Forelimb muscle (tissue), 1 donor: ENCODE measurements at regions not wholly inside any gene's neighbourhood (a gene's known extent, or its start where the extent isn't known, plus 50 kb on each side); places are given as distances from the start of the nearest gene placed in this dataset.
"Not testable (repeated sequence)": the region's sequence is repeated elsewhere in the genome, so short reads cannot be mapped to it uniquely, and the experiment has no call there.

ENCODE experiments used
- DNase-seq: peaks from one replicate; pipeline ENCODE4 v3.0.0-alpha.2; 2013; ENCODE audit warnings: low read depth

DNA sequence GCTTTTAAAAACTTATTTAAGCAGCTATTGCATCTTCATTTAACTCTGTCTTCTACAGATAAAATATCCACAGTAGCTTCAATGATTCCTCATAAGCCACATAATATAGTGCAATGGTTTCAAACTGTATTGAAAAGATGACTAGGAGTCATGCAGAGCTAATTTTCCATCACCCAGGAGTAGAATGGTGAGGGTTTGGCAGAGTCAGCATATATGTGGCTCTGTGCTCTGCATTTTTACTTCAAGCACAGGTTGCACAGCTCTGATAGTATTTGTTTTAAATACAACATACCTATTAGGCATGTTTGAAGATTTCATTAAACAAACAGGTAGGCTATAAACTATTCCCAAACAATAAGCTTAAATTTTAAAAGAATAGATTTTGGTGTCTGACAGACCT, 731.9 kb upstream of the VRK2 start:
- DNase-seq: no peak

GRCh38 chr2:57330447-57330846, 716.2 kb upstream of the VRK2 start:
- DNase-seq: no peak

- no peak for DNase-seq
These were observed 713.4 kb upstream of the VRK2 start for GRCh38 chr2:57333221-57333620.

- no peak for DNase-seq
These were observed 703.1 kb upstream of the VRK2 start for GRCh38 chr2:57343391-57344006.

DNA sequence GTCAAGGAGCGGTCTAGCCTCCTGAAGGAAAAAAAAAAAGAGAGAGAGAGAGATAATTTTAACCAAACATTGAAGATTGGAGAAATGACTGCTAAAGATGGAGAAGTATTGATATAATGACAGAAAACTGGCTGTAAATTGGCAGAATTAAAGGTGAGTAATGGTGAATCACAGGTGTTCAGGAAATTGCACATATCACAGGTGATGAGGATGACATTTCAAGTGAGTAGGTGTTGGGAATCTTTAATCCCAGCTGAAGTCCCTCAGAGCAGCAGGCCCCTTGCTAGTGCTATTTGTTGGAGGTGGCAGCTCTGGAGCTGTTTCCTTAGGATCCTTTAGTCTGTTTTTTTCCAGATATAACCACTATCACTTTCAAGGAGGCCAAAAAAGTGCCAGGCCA, 678.4 kb upstream of the VRK2 start:
- DNase-seq: no peak

DNA sequence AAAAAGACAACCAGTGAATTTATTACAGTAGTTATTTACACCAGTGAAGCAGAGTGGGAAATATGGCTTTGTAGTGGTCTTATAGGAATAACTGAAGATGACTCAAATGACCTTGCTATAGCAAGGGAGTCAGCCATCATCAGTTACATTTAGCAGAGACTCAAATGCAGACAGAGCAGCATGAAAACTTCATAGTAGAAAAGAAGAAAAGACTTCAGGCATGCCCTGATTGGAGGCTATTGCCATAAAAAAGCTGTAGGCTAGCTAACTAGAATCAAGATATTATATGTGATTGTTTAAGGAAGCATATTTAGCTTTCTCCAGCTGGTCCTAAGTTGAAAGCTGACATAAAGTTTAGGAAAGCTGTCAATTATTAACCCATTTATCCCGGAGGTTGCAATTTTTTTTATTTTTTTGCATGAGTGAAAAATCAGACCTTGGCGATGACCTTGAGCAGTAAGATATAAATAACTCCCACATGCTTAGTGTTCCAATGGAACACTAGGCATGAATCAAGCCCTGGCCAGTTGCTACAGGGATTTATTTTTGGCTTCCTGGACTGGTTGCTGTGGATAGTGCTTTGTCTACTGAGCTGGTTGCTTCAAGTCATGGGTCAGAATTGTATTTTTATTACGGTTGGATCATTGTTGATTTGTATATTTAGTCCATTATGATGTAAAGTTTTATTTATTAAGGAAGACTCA, 675.6 kb upstream of the VRK2 start:
- no peak for DNase-seq

DNA sequence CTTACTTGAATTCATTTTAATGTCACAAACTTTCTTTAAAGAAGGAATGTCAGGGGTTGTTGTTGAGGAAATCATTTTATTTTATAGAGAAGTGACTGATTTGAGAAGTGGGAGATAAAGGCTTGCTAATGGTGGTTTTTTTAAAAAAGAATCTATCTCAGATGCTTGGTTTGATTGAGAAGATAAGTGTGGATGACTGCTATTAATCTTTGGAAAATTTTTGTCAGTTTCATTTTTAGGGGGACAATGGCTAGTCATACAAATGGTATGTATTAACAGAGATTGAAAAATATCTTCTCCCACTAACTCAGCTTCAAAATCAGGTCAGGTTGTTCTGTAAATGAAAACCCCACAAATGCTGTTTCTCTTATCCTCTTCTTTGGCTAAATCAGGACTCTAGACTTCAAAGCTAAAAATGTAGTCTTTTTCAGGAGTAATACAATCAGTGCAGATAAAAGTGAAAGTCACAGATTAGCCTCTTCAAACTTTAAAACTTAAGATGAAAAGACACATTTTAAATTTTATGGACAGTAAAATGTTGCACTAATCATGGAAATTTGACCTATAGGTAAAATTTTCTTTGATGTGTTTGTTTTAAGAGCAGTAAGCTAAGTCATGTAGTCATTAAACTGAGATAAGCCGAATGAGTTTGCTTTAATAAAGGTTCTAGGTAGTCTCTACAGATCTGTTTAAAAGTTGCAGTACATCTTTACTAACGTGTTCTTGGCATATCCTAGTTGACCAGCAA, 674.2 kb upstream of the VRK2 start:
- no peak for DNase-seq

DNA sequence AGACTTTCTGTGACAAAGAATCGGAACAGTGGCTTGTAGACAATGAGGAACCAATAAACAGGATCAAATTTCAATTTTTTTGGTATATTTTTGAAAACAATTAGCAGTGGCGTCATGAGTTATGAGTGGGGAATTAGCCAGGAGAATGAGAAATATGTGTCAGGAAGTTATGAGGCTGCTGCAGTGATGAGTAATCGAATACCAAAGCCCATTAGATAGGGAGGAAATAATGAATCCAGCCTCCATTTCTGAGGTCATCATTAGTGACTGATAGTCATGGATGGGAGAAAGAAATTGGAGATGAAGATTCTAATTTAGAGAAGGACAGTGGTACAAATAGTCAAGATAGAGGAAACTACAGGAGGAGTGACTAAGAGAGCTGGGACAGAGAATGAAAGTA, 673.1 kb upstream of the VRK2 start:
- no peak for DNase-seq

DNA sequence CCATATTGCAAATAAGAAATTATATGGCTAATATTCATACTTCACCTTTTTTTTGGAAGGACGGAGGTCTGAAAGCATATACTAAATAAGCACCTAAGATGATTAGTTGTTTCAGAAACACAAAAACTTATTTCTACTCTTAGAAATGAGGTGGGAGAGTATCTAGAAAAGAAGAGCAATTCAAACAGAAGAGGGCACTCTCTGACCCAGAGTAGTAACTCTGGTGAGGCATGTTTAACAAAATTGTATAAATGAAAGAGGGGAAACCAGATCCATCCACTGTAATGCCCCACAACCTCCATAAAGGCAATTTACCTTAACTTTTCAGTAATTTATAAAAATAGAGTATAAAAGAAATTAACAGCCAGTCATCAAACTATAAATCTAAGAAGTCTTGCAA, 669.6 kb upstream of the VRK2 start:
- DNase-seq: no peak

- DNase-seq: no peak
These were observed 660.3 kb upstream of the VRK2 start for GRCh38 chr2:57386305-57386704.

GRCh38 chr2:57396355-57397098, 650.1 kb upstream of the VRK2 start:
- no peak for DNase-seq

DNA sequence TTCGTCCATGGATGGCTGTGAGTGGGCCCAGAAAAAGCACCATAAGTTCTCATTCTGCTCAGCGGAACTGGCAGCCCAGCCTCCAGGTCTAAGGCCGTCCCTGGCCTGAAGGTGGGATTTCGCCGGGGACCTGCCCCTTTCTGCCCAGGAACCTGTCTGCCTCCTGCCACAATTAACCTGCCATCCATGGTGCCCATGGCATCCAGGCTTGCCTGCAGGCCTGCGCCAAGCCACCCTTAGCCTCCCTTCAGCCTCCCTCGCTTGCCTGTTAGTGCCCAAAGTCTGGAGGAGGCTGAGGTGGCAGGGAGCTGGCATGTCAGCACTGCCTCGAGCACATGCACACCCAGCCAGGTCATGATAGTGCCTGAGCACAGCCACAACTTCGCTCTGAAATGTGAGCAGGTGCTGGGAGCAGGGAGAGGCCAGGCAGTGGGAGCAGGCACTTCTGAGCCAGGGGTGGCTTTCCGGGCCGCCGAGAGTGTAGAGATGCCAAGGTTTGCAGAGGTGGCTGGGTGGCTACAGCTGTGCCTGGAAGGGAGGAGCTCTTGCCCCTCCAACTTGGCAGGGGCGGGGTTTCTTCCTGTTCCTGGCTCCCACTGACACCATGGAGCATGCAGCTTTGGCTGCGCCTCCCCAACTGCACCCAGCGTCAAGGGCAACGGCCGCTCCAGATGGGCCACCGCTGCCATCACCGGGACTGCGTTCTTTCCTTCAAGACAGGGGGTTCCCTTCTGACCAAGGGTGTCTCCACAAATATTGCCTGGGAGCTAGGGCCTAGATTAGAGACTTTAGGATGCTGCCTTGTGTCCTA, 648.9 kb upstream of the VRK2 start:
- DNase-seq: no peak

DNA sequence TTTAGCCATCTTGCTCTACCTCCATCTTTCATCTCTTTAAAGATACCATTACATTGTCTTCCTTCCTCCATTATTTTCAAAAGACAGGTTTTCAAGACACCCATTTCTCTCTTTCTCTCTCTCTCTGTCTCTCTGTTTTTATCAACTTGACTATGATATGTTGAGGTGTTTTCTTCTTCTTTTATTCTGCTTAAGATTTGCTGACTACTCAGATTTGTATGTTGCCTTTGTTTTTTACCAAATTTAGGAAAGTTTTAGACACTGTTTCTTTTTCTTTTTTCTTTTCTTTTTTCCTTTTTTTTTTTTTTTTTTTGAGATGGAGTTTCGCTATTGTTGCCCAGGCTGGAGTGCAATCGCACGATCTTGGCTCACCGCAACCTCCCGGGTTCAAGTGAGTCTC, 647.5 kb upstream of the VRK2 start:
- DNase-seq: no peak

GRCh38 chr2:57402096-57402495, 644.5 kb upstream of the VRK2 start:
- no peak for DNase-seq

DNA sequence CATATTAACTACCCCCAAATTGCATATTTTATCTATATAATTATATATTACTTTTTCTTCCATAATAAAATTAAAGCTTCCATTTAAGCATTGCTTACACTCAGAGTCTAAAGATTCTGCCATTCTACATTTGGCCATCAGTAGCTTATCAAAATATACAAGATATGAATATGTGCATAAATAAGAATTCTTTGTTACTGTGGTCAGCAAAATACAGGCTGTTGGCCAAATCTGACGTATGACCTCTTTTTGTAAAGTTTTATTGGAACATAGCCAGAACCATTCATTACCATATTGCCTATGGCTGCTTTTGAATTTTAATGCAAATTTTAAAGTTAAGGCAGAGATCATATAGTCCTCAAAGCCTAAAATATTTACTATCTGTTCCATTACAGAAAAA, 643.9 kb upstream of the VRK2 start:
- DNase-seq: no peak

GRCh38 chr2:57407772-57408201, 638.8 kb upstream of the VRK2 start:
- DNase-seq: no peak

GRCh38 chr2:57408587-57408986, 638.0 kb upstream of the VRK2 start:
- DNase-seq: no peak

GRCh38 chr2:57417007-57417406, 629.6 kb upstream of the VRK2 start:
- no peak for DNase-seq

- not testable (repeated sequence) for DNase-seq
These were observed 627.7 kb upstream of the VRK2 start for GRCh38 chr2:57418859-57419346.

- DNase-seq: no peak
These were observed 616.8 kb upstream of the VRK2 start for GRCh38 chr2:57429831-57430230.

DNA sequence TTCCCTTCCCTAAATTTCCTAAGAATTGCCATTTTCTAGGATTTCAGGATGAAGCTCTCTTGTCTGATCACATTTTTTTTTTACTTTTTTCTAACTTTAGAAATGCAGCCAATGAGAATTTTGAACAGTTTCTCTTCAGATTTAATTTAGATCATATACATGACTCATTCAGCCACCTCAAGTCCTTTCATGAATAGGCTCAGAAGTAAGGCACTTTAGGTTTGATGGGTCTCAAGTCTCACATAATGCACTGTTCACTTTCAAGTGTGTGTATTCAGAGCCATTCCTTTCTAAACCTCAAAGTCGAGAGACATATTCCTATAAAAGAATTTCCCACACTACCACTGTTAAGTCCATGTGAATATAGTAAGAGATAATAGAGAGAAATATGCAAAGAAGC, 614.1 kb upstream of the VRK2 start:
- DNase-seq: no peak
